ENCODE measurements at regions not wholly inside any gene's neighbourhood (a gene's known extent, or its start where the extent isn't known, plus 50 kb on each side); places are given as distances from the start of the nearest gene placed in this dataset.

DNA sequence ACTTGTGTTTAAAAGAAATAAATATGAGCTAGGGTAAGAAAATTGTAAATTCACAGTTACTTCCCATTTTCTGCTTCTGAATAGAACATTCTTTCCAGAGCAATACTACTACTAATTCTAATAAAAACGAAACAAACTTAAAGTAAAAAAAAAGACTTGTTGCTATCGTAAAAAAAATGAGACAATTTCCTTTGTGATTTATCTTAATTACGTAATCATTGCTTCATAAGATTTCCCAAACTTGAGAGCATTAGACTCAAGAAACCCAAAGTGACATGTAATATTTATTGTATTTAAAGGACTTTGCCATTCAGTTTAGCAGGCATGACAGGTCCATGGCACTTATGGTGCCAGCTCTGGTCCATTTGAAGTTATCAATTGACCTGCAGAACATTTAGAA, 153.8 kb downstream of the AQP4 start:
- Histone ChIP-seq H3K4me1 (no peaks in the 10 kb centered on the region), H3K9me3 (no peaks in the 10 kb centered on the region), H3K27ac (no peak overlapping the region), H3K27me3 (no peaks in the 10 kb centered on the region), H3K36me3 (no peaks in the 10 kb centered on the region), H3K4me3 (no peak overlapping the region)
- TF ChIP-seq, protein P1, sequence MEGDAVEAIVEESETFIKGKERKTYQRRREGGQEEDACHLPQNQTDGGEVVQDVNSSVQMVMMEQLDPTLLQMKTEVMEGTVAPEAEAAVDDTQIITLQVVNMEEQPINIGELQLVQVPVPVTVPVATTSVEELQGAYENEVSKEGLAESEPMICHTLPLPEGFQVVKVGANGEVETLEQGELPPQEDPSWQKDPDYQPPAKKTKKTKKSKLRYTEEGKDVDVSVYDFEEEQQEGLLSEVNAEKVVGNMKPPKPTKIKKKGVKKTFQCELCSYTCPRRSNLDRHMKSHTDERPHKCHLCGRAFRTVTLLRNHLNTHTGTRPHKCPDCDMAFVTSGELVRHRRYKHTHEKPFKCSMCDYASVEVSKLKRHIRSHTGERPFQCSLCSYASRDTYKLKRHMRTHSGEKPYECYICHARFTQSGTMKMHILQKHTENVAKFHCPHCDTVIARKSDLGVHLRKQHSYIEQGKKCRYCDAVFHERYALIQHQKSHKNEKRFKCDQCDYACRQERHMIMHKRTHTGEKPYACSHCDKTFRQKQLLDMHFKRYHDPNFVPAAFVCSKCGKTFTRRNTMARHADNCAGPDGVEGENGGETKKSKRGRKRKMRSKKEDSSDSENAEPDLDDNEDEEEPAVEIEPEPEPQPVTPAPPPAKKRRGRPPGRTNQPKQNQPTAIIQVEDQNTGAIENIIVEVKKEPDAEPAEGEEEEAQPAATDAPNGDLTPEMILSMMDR (IDR thresholded peaks at IDR 0.05): no peak
- intact Hi-C loops (cut with DNase I): no loop called here
- DNase-seq (ENCODE audit: extremely low spot score in 2 of 2): no peak

GRCh38 chr18:26710470-26711096, 154.9 kb downstream of the AQP4 start:
- intact Hi-C loops (cut with DNase I): no loop called here
- no peak for DNase-seq (ENCODE audit: extremely low spot score in 2 of 2)
- TF ChIP-seq, protein P1 (IDR thresholded peaks at IDR 0.05): no peak
- TF ChIP-seq POLR2AphosphoS5 (IDR thresholded peaks at IDR 0.05; ENCODE audit: insufficient read depth in 1 of 2, low read depth in 1 of 2): no peak
- no peak for TF ChIP-seq POLR2A (IDR thresholded peaks at IDR 0.05)

DNA sequence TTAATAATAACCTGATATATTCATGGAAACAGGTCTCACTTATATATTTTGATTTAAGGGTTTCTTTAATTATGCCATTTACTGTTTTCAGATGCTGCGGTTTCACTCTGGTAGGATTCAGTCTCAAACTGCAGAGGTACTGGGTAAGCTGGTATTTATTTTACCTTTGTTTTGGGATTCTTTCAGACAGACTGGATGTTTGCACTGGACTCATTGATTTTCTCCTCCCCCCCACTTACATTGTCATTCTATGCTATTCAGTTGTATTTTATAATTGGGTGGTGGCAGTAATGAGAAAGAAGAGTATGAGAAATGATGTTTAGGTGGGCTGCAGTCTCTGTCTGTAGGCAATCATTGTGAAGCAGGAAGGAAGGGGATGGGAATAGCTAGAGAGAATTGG, 155.6 kb downstream of the AQP4 start:
- intact Hi-C loops (cut with DNase I): no loop called here
- no peak for TF ChIP-seq POLR2A (IDR thresholded peaks at IDR 0.05)
- TF ChIP-seq POLR2AphosphoS5 (IDR thresholded peaks at IDR 0.05; ENCODE audit: insufficient read depth in 1 of 2, low read depth in 1 of 2): no peak
- TF ChIP-seq, protein P1 (IDR thresholded peaks at IDR 0.05): no peak
- H3K4me1 ChIP-seq: no peaks in the 10 kb centered on the region
- H3K27me3 ChIP-seq: no peaks in the 10 kb centered on the region
- DNase-seq (ENCODE audit: extremely low spot score in 2 of 2): no peak
- H3K36me3 ChIP-seq: no peaks in the 10 kb centered on the region
- no peak overlapping the region for H3K4me3 ChIP-seq
- H3K9me3 ChIP-seq: no peaks in the 10 kb centered on the region
- no peak overlapping the region for H3K27ac ChIP-seq

More at GRCh38 chr18:26710470-26711096, 154.9 kb downstream of the AQP4 start:
- H3K9me3 ChIP-seq: no peaks in the 10 kb centered on the region
- H3K36me3 ChIP-seq: no peaks in the 10 kb centered on the region
- no peak overlapping the region for H3K27ac ChIP-seq
- no peak overlapping the region for H3K4me3 ChIP-seq
- H3K27me3 ChIP-seq: no peaks in the 10 kb centered on the region
- no peaks in the 10 kb centered on the region for H3K4me1 ChIP-seq

DNA sequence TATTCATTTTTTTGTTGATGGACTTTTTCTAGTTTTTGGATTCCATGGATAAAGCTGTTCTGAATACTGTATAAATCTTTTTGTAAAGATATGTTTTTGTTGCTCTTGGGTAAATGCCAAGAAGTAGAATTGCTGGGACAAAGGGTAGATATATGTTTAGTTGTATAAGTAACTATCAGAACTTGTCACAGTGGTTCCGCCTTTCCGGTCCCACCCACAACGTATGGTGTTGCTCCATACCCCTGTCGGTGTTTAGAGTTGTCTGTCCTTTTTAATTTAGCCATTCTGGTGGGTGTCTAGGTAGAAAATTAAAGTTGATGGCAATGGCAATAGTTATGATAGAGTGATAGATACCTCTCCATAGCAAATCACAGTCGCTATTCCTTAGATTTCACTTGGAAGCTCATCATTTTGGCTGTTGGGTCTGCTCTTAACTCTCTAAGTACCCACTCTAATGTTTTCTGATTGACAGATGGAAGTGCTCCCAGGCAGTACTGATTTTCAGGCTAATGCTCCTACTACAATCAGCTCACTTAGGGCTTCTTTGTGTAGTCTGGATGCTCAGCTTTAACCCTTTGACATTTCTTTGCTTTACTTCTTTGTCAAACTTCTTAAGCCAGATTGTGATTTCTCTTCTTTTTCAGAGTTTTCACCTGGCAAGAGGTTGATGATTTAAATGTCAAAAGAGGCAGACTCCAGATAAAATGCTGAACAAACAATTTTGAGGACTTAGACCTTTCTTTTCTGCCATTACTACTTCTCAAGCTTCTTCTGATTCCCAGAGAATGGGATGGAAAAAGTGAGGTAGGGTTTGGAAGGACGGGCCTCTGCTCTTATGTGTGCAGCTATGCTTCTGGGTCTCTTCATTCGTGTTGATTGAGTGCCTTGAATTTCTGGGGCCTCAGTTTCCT, 156.4 kb downstream of the AQP4 start:
- intact Hi-C loops (cut with DNase I): no loop called here
- Histone ChIP-seq H3K27ac (no peak overlapping the region), H3K4me3 (no peak overlapping the region), H3K36me3 (no peaks in the 10 kb centered on the region), H3K27me3 (no peaks in the 10 kb centered on the region), H3K4me1 (no peaks in the 10 kb centered on the region), H3K9me3 (no peaks in the 10 kb centered on the region)
- TF ChIP-seq POLR2AphosphoS5 (IDR thresholded peaks at IDR 0.05; ENCODE audit: insufficient read depth in 1 of 2, low read depth in 1 of 2): no peak
- TF ChIP-seq, protein P1 (IDR thresholded peaks at IDR 0.05): no peak
- TF ChIP-seq POLR2A (IDR thresholded peaks at IDR 0.05): no peak
- no peak for DNase-seq (ENCODE audit: extremely low spot score in 2 of 2)

GRCh38 chr18:26706911-26707351, 158.6 kb downstream of the AQP4 start:
- no peaks in the 10 kb centered on the region for H3K36me3 ChIP-seq
- H3K27me3 ChIP-seq: no peaks in the 10 kb centered on the region
- TF ChIP-seq, protein P1 (IDR thresholded peaks at IDR 0.05): no peak
- TF ChIP-seq POLR2A (IDR thresholded peaks at IDR 0.05) (no peak), POLR2AphosphoS5 (IDR thresholded peaks at IDR 0.05; ENCODE audit: insufficient read depth in 1 of 2, low read depth in 1 of 2) (no peak)
- no peak for DNase-seq (ENCODE audit: extremely low spot score in 2 of 2)
- intact Hi-C loops (cut with DNase I): no loop called here
- no peak overlapping the region for H3K27ac ChIP-seq
- no peaks in the 10 kb centered on the region for H3K4me1 ChIP-seq
- no peak overlapping the region for H3K4me3 ChIP-seq
- no peaks in the 10 kb centered on the region for H3K9me3 ChIP-seq
